PC-9 (cell line): ENCODE measurements at regions not wholly inside any gene's neighbourhood (a gene's known extent, or its start where the extent isn't known, plus 50 kb on each side); places are given as distances from the start of the nearest gene placed in this dataset.

ENCODE experiments used
- EZH2 ChIP-seq: fragments of 200-600 bp; sonication (generic); IDR thresholded peaks from 2 replicates; pipeline ENCODE4 v1.8.0; 2017; ENCODE audit warnings: antibody characterized with exemption, low read depth
- TF ChIP-seq, protein P1 (sequence below): fragments of 200-600 bp; sonication (generic); conservative IDR thresholded peaks from 2 replicates; pipeline ENCODE4 v1.6.1; 2017; ENCODE audit warnings: mixed run types, antibody characterized with exemption, mild to moderate bottlenecking, moderate library complexity

DNA sequence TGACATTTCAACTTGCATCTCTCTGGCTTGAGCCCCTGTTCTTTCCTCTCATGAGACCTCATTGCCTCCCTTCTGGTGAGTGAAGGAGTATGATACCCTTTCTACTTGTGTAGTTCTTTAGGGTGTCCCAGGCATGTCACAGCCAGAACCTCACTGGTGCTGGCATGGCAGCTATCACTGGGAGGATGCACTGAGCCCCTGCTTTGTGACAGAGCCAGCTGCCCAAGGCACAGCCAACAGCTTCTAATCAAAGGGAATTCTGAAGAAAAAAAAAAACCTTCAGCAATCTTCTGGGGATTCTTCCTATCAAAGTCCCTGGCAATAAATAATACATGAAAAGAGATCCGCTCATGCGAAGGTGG is 652.6 kb upstream of the KLF4 start:
- TF ChIP-seq, protein P1, sequence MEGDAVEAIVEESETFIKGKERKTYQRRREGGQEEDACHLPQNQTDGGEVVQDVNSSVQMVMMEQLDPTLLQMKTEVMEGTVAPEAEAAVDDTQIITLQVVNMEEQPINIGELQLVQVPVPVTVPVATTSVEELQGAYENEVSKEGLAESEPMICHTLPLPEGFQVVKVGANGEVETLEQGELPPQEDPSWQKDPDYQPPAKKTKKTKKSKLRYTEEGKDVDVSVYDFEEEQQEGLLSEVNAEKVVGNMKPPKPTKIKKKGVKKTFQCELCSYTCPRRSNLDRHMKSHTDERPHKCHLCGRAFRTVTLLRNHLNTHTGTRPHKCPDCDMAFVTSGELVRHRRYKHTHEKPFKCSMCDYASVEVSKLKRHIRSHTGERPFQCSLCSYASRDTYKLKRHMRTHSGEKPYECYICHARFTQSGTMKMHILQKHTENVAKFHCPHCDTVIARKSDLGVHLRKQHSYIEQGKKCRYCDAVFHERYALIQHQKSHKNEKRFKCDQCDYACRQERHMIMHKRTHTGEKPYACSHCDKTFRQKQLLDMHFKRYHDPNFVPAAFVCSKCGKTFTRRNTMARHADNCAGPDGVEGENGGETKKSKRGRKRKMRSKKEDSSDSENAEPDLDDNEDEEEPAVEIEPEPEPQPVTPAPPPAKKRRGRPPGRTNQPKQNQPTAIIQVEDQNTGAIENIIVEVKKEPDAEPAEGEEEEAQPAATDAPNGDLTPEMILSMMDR: no peak
- TF ChIP-seq EZH2: no peak
